NCI-H345 (cell line): ENCODE measurements at regions not wholly inside any gene's neighbourhood (a gene's known extent, or its start where the extent isn't known, plus 50 kb on each side); places are given as distances from the start of the nearest gene placed in this dataset.

Experiments used
- DNase-seq: peaks from one replicate; lab custom pipeline; 2025; lab: John Stamatoyannopoulos, UW

DNA sequence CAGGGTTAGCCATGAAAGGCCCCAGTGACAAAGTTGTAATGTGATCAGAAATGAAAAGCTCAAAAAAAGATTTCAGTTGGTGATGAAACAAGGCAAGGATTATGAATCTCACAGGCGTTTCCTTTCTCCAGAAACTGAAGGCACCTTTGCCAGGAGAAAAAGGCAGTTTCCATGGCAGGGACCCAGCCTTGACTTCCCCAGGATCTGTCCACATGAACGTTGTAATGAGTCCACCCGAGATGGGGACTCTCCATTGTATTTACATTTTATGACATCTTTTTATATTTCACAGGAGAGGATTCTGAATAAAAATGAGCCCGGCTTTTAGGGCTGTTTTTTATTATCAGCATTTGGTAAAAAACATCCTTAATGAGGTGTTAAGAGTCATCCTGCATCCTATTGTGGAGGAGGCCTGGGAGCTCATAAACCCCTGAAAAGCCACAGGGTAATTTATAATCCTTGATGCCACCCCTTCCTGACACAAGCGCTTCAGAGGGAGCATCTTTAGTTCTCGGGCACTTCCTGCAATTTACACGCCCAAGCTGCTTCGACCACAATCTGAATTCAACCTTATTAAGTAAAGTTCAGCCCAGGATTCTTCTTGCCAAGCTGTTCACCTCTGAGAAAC is 74.1 kb upstream of the SALL4 start:
- DNase-seq = no peak

DNA sequence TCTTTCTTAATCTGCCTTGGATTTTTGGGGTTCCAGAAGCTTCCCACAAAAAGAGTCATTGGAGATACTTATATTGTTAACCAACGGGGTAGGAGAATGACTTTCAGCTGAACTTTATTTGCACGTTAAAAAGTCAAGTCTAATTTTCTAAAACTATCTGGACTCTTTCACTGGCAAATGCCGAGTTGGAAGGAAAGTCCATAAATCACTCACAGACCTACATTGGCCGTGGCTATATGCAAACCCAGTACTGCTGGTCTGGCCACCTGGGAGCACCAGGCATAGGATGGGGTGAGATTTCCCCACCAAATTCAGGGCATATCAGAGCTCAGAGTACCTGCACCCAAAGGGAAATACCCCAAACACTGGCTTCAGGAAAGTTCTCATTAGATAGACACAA is 71.3 kb upstream of the SALL4 start:
- no peak for DNase-seq

GRCh38 chr20:51871943-51872342 is 69.6 kb upstream of the SALL4 start:
- DNase-seq = no peak

DNA sequence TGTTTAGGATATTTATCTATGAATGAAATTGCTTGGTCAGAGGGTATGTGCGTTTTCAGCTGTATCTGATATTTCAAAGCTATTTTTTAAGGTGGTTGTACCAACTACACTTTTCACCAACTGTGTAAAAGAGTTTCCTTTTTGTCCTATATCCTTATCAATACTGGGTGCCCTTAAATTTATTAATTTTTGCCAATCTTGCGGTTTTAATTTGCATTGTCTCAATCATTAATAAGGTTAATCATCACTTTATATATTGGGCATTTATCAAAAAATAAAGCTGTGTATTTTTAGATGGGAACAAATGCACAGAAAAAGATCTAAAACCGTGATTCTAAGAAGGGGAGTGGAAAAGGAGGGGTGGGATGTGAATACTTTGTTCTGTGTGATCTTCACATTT is 66.7 kb upstream of the SALL4 start:
- DNase-seq = no peak

DNA sequence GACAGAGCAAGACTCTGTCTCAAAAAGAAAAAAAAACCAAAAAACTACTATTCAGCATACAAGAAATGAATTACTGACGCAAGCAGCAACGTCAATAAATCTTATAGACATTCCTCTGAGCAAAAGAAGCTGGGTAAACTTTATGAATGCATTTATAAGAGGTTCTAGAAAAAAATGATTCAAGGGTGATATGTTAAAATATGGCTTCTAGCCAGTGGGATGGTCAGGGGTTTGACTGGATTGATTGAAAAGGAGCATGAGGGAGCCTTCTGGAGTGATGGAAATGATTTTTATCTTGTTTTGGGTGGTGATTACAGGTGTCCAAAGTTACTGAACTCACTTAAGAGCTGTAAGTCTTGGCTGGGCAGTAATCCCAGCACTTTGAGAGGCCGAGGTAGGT is 64.9 kb upstream of the SALL4 start:
- DNase-seq = no peak

DNA sequence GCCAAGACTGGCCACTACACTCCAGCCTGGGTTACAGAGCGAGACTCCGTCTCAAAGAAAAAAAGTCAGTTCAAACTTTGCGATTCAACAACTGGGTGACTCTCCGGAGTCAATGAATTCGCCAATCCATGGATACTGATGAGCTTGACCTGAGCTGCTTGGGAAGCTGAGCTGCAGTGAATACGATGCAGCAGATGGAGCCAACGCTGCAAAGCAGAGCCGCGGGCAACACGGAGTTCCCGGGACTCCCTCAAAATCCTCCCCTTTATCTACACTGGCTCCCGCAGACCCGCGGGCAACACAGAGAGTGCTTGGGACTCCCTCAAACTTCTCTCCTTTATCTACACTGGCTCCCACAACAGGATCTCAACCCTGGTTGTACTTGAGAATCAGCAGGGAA is 62.6 kb upstream of the SALL4 start:
- no peak for DNase-seq

- no peak for DNase-seq
Observed at GRCh38 chr20:51862796-51863195, 60.5 kb upstream of the SALL4 start.

DNA sequence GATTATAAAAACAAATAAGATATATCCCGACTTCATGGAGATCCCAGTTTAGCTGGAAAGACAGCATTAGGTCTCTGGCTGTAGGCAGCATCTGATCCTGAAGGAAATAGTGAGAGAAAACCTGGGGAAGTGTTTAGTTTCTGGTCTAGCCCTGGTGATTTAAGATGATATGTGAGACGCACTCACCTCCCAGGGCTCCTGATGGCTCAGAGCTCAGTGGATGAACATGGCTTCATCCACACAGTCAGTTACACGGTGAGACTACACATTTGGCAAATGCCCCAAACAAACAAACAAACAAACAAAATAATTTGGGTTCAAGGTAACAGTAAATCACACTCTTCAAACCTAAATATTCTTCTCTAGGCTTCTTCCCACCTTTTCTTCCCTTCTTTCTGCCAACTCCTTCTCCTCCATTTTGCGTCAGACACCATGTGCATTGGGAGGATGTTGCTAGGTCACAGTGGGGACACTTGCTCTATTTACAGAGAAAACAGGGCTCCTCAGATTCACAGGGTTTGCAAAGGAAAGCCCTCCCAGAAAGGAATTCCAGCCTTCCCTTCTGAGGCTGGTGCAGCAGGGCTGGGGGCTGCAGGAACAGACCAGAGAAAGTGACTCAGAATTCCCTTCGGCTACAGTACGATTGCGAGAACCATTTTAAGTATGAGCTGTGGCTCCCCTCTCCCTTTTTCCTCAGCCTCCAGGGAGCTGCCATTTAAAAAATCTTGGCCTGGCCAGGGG is 59.6 kb upstream of the SALL4 start:
- DNase-seq = no peak

- no peak for DNase-seq
Observed at GRCh38 chr20:51860111-51860882, 58.0 kb upstream of the SALL4 start.

DNA sequence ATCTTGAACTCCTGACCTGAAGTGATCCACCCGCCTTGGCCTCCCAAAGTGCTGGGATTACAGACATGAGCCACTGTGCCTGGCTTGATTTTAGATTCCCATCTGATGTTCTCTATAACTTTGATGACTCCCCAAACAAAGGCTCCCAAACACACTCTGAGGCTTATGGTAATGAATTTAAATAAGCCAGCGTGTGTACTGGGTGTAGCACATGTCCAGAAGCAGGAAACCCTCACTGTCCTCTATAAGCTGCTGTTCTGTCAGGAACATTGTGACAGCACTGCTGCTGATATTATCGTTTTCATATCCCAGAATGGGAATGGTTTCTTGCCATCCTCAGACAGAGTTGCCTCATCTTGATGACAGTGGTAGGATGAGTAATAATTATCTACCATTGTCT is 54.1 kb upstream of the SALL4 start:
- no peak for DNase-seq

- DNase-seq = no peak
Observed at GRCh38 chr20:51854921-51855320, 52.6 kb upstream of the SALL4 start.
